ENCODE measurements at regions not wholly inside any gene's neighbourhood (a gene's known extent, or its start where the extent isn't known, plus 50 kb on each side); places are given as distances from the start of the nearest gene placed in this dataset.
"Not testable (repeated sequence)": the region's sequence is repeated elsewhere in the genome, so short reads cannot be mapped to it uniquely, and the experiment has no call there.

- peaks cover 13% of the 10 kb centered on the region for H3K9me3 Mint-ChIP-seq
- TF ChIP-seq CTCF (conservative IDR thresholded peaks at IDR 0.05): no peak
- peaks cover 16% of the 10 kb centered on the region for H3K4me1 Mint-ChIP-seq
- H3K36me3 Mint-ChIP-seq (ENCODE audit: low read depth): no peaks in the 10 kb centered on the region
- H3K27me3 Mint-ChIP-seq (ENCODE audit: low read depth): no peaks in the 10 kb centered on the region
- no peak overlapping the region for H3K4me3 Mint-ChIP-seq
- H3K27ac Mint-ChIP-seq (ENCODE audit: unreplicated experiment): no peak overlapping the region
- no peak for DNase-seq (ENCODE audit: low read depth, low spot score)
Observed at GRCh38 chr5:96177303-96177869, 215.7 kb upstream of the ELL2 start.

- Mint-ChIP-seq H3K4me3 (no peak overlapping the region), H3K27ac (ENCODE audit: unreplicated experiment) (no peak overlapping the region), H3K27me3 (ENCODE audit: low read depth) (no peaks in the 10 kb centered on the region), H3K36me3 (ENCODE audit: low read depth) (no peaks in the 10 kb centered on the region), H3K4me1 (peaks cover 16% of the 10 kb centered on the region), H3K9me3 (peaks cover 14% of the 10 kb centered on the region)
- DNase-seq (ENCODE audit: low read depth, low spot score): no peak
- no peak for TF ChIP-seq CTCF (conservative IDR thresholded peaks at IDR 0.05)
Observed at GRCh38 chr5:96176022-96176421, 214.4 kb upstream of the ELL2 start.

GRCh38 chr5:96175090-96175489, 213.4 kb upstream of the ELL2 start:
- no peaks in the 10 kb centered on the region for H3K27me3 Mint-ChIP-seq (ENCODE audit: low read depth)
- no peaks in the 10 kb centered on the region for H3K36me3 Mint-ChIP-seq (ENCODE audit: low read depth)
- no peak overlapping the region for H3K4me3 Mint-ChIP-seq
- peaks cover 16% of the 10 kb centered on the region for H3K9me3 Mint-ChIP-seq
- peaks cover 16% of the 10 kb centered on the region for H3K4me1 Mint-ChIP-seq
- peak; percentile 52 for TF ChIP-seq CTCF (conservative IDR thresholded peaks at IDR 0.05)
- DNase-seq (ENCODE audit: low read depth, low spot score): no peak
- no peak overlapping the region for H3K27ac Mint-ChIP-seq (ENCODE audit: unreplicated experiment)

- peaks cover 9% of the 10 kb centered on the region for H3K9me3 Mint-ChIP-seq
- no peak for DNase-seq (ENCODE audit: low read depth, low spot score)
Observed at GRCh38 chr5:96173366-96173765, 211.7 kb upstream of the ELL2 start.

GRCh38 chr5:96172436-96172835, 210.8 kb upstream of the ELL2 start:
- TF ChIP-seq CTCF (conservative IDR thresholded peaks at IDR 0.05): no peak
- Mint-ChIP-seq H3K4me1 (peaks cover 4% of the 10 kb centered on the region), H3K4me3 (no peak overlapping the region), H3K9me3 (peaks cover 9% of the 10 kb centered on the region), H3K36me3 (ENCODE audit: low read depth) (no peaks in the 10 kb centered on the region), H3K27me3 (ENCODE audit: low read depth) (no peaks in the 10 kb centered on the region), H3K27ac (ENCODE audit: unreplicated experiment) (no peak overlapping the region)
- no peak for DNase-seq (ENCODE audit: low read depth, low spot score)

More at GRCh38 chr5:96173366-96173765, 211.7 kb upstream of the ELL2 start:
- no peak for TF ChIP-seq CTCF (conservative IDR thresholded peaks at IDR 0.05)
- Mint-ChIP-seq H3K4me1 (peaks cover 5% of the 10 kb centered on the region), H3K4me3 (no peak overlapping the region), H3K36me3 (ENCODE audit: low read depth) (no peaks in the 10 kb centered on the region), H3K27me3 (ENCODE audit: low read depth) (no peaks in the 10 kb centered on the region), H3K27ac (ENCODE audit: unreplicated experiment) (no peak overlapping the region)

- DNase-seq (ENCODE audit: low read depth, low spot score); H3K27ac Mint-ChIP-seq (ENCODE audit: unreplicated experiment); H3K9me3 Mint-ChIP-seq; H3K36me3 Mint-ChIP-seq (ENCODE audit: low read depth); H3K27me3 Mint-ChIP-seq (ENCODE audit: low read depth); H3K4me1 Mint-ChIP-seq; H3K4me3 Mint-ChIP-seq: not testable (repeated sequence)
Observed at GRCh38 chr5:96171973-96172372, 210.3 kb upstream of the ELL2 start.

GRCh38 chr5:96170481-96171125, 209.0 kb upstream of the ELL2 start:
- H3K27ac Mint-ChIP-seq (ENCODE audit: unreplicated experiment); H3K27me3 Mint-ChIP-seq (ENCODE audit: low read depth): not testable (repeated sequence)

GRCh38 chr5:96168833-96169232, 207.2 kb upstream of the ELL2 start:
- H3K27ac Mint-ChIP-seq (ENCODE audit: unreplicated experiment); DNase-seq (ENCODE audit: low read depth, low spot score); H3K27me3 Mint-ChIP-seq (ENCODE audit: low read depth): not testable (repeated sequence)

More at GRCh38 chr5:96170481-96171125, 209.0 kb upstream of the ELL2 start:
- not testable (repeated sequence) for H3K4me3 Mint-ChIP-seq; H3K9me3 Mint-ChIP-seq; H3K36me3 Mint-ChIP-seq (ENCODE audit: low read depth); DNase-seq (ENCODE audit: low read depth, low spot score); H3K4me1 Mint-ChIP-seq

More at GRCh38 chr5:96168833-96169232, 207.2 kb upstream of the ELL2 start:
- H3K4me3 Mint-ChIP-seq; H3K9me3 Mint-ChIP-seq; H3K4me1 Mint-ChIP-seq; H3K36me3 Mint-ChIP-seq (ENCODE audit: low read depth): not testable (repeated sequence)

All from neural crest cell (in vitro differentiated cells).